Raji (cell line): ENCODE measurements at regions not wholly inside any gene's neighbourhood (a gene's known extent, or its start where the extent isn't known, plus 50 kb on each side); places are given as distances from the start of the nearest gene placed in this dataset.

ENCODE experiments used
- POLR2A ChIP-seq: IDR thresholded peaks from 2 replicates; pipeline ENCODE4 v1.6.1; 2011; ENCODE audit warnings: low read depth, low read length, control low read depth; ENCODE audit not compliant: insufficient read depth

DNA sequence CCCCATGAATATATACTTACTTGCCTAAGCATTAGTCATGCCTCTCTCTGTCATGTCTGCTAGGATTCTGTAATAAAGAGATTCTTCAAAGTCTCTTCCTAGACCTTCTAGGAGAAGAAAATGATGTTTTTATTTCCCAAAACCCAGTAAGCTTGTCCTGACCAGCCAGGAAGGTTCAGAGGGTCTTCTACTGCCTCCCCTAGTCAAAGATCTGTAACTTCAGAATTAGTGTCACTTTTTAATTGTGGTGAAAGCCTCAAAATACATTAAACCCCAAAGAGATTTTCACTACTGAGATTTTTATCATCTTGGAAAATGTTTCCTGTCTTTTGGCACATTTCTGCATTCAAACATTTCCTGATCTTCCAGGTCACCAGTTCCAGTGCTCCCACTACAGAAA, 232.9 kb upstream of the STK17B start:
- no peak for TF ChIP-seq POLR2A

DNA sequence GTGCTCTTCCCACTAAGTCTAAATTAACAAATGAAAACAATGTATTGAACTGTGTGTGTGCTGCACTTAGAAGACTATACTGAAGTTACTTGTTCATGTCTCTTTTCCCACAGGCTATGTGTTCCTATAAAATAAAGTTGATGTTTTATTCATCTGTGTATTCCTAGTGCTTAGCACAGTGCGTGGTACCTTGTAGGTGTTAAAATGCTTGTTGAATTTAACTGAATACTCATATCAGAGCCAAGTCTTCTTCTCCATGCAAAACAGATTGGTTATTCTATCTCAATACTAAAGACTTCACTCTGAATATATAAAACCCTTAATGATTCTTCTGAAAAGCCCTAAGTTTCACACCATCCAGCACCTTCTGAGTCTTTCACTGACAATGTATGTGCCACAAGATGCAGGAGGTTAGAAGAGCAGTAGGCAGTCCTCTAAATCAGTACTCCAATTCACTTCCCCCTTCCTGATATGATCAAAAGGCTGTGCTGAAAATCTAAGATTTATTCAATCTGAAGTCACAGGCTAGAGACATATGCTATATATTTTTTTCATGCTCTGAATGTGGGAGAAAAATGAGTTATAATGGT, 231.7 kb upstream of the CCDC150 start:
- TF ChIP-seq POLR2A = no peak

DNA sequence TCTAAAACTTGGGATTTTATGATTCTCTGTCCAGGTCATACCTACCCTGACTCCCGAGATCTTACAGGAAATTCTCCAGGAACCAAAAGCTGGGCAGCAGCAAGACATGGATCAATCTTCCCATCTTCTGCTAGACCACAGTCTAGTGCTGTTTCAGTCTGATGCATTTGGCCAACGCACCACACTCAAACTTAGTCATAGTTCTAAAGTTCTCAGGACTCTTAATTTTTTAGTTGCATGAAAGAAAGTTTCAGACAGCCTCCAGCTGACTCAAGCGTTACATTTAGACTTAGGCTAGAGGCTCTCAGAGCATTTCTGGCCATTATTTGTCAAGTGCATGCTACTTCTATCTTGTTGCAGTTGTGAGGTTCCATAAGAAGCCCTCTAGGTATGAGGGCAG, 230.1 kb upstream of the CCDC150 start:
- TF ChIP-seq POLR2A = no peak

DNA sequence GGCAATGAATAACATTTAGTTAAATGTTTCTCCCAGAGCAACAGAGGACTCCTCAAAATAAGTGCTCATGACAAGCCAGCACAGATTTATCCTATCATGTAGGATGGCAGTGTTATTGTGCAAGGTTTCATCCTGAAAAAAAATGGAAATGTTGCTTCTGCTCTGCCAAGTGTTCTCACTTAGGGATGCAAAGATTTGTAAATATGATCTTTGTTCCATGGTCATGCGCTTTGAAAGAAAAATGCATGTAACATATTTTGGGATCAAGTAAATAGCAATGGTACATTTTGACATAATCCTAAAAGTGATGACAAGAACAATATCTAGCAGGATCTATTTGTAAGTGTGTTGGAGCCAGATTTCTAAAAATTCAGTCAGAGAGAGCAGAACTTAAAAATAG, 229.5 kb upstream of the CCDC150 start:
- no peak for TF ChIP-seq POLR2A

DNA sequence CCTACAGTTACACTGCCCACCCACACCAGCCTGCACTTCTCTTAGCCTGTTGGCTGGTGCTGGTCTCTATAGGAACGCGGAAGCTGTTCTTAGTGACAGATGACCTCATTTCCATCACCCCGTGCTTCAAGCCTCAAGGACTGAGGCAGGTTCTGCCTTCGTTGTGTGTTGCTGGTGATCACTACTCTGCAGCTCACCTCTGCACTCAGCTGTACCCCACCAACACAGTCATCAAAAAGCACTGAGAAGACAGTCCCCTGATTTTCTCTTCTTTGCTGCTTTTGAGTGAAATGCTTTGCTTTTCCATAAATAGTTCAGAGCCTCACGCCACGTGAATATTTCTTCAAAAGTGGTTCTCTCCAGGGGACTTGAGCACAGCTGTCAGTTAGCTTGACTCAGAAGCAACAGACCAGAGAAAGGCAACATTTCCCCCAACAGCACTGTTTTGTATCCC, 225.7 kb upstream of the CCDC150 start:
- TF ChIP-seq POLR2A = no peak

DNA sequence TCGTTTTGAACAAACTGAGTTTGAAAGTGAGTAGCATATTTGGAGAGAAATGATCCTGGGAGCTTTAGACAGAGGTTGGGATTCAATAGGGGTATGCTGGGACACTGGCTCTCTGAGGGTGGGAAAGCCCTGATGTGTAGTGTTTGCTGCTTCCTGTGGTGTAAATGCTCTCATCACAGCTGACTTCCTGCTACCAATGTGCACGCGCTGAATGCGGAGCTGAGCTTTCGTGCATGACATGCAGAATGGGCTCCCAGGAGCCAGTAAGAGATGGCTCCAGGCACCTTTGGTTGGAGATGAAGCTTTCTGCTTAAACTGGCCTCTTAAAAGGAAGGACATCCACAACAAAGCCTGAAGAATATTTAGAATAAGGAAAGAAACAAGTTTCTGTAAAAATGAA, 224.1 kb upstream of the CCDC150 start:
- TF ChIP-seq POLR2A = no peak

DNA sequence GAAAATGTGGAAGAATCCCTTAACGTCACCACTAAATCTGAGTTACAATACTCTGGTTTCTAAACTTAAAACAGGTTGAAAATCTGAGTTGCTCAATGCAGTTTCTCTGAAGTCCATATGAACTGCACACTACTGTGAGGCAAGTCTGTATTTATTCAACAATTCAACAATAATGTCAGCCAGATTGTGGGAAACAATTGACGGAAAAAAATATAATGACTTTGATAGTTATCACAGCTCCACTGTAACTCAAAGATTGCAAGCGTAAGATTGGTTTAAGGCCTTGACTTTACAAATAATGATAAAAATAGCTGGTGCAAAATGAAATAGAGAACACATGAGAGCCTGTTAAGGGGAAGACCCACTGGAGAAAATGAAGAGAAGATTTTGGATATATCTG, 219.4 kb upstream of the CCDC150 start:
- no peak for TF ChIP-seq POLR2A

DNA sequence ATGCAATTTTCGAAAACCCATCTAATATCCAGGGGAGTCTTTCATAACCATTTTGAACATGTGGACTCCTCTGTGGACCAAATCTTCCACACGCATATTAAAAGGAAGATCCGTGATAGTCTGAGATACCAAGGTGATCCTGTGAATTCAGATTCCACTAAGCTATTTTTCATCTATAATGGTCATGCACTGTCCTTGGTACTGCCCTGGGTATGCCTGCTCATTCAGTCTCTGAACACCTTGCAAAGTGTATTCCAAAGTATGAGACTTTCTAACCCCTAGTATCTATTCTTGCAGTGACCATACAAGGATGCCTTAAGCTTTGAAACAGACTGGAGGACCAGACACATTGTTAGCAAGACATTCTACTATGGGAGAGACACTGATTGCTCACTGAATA, 217.6 kb upstream of the CCDC150 start:
- no peak for TF ChIP-seq POLR2A

DNA sequence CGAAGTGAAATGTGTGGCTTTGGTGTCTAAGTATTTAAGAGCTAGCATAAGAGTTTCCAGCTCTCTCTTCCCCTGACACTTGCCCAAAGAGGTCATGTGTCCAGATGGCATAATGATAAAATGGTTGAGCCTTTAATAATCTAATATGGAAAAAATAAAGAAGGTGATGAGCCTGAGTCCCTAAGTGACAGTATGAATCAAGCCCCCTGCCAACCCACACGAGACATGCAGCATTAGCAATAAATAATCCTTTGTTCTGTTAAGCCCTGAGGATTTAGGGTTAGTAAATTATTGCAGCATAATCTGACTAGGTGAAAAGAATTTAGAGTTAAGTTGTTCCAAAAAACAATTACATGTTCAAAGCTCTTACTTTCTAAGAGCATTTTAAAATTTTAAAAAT, 217.2 kb upstream of the CCDC150 start:
- no peak for TF ChIP-seq POLR2A

DNA sequence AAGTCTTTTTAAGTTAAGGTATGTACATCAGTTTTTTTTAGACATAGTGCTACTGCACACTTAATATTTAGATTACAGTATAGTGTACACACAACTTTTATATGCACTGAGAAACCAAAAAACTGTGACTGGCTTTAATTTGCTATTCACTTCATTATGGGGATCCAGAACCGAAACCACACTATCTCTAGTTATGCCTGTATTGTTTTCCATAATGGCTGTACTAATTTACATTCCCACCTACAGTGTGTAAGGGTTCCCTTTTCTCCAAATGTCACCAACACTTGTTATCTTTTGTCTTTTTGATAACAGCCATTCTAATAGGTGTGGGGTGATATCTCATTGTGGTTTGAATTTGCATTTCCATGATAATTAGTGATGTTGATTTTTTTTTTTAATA, 213.4 kb upstream of the CCDC150 start:
- TF ChIP-seq POLR2A = no peak

DNA sequence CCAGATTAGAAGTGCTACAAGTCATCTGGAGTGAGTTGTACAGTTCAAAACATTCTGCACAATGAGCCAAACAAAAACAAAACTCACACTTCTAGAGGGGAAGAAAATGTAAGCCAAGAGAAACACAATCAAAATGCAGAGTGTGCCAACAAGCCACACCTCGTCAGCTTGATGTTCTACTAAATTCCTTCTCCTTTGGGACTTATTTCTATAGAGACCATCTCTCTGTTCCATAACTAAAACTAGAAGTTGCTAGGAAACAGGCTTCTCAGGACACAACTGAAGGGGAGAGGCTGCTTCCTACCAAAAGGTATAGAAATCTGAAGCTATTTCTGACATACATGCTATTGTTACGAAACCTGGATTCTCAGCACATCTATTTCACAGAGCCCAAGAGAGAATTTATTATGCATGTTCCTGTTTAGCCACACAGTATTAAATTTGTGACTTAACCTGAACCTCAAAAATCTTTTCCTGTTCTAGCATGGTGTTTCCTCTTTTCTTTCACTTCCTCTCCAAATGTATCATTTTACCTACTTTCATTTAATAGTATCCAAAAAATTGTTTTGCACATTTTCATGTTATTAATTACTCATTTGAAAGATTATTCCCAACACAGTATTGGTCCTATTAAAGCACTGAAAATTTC, 211.4 kb upstream of the CCDC150 start:
- no peak for TF ChIP-seq POLR2A

DNA sequence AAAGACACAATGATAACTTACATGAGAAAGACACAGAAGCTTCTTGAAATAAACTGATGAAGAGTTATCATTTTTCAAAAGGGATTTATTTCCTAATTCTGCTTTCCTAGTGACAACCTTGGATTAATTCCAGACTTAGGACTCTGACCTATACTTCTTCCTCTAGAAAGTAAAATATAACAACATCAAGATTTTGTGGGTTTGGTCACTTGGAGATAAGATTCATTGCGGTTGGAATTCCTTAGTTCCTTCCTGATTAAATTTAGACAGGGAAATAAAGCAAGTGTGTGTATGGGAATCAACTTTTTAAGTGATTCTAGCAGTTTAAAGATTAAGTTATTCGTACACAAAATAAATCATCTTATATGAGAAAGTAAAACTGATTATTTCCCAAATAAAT, 208.4 kb upstream of the CCDC150 start:
- no peak for TF ChIP-seq POLR2A

DNA sequence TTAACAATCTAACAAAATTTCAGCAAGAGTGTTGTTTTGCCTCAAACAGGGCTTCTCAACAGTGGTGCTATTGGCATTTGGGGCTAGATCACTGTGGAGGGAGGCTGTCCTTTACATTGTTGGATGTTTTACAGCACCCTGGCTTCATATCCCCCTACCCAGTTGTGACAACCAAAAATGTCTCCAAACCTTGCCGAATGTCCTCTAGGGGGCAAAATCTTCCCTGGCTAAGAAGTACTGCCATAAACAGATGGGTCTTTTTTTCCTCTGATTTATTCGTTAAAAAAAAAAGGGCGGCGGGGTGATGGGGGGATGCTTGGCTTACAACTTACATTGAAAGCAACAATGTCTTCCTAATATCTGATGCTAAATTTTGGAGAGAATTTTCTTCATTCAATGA, 207.6 kb upstream of the CCDC150 start:
- no peak for TF ChIP-seq POLR2A

DNA sequence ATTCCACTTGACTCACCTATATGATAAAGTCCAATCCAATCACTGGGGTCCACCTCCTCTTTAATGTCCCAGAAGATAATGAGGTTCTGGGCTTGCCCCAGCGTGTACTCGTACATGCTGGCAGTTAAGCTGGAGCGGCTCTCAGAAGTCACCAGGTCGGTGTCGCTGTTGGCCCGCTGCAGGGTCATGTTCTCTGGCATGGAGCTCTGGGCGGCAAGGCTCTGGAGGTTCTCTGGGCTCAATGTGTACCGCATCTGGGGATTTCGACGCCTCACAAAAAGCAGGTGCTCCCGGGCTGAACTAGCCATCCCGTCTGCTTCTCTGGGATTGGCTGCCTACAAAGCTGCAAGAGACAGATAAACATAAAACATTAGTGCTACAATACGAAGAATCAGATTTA, 206.4 kb upstream of the CCDC150 start:
- no peak for TF ChIP-seq POLR2A

DNA sequence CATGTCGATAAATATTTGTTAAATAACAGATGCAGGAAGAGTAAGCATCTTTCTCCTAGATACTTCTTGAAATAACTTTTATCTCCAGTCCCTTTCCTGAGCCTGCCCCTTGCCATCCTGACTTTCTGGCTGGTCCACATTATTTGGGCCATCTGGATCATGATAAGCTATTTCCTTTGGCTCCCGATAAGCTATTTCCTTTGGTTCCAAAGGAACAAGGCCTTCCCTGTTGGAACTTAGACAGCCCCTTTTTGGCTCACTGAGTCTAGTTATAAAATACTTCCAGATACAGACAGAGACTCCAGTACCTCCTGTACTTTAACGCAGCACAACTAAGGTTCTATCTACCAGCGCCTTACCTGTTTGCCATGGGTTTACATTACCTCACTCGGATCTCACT, 205.3 kb upstream of the CCDC150 start:
- no peak for TF ChIP-seq POLR2A

DNA sequence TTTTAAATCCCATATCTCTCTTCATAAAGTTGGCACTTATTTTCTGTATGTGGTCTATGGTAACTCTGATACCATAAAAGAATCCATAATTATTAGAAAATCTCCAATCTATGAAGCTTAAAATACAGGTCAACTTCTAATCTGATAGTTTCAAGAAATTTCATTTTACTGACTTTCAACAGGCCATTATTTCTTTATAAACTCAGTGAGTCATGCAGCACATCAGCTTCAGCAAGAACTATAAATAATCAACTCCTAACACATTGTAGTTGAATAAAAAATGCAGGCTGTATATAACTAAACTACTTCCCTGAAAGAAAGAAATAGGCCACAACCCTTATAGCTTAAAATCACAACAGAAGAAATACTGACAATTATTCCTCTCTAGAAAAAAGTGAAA, 204.3 kb upstream of the CCDC150 start:
- no peak for TF ChIP-seq POLR2A

DNA sequence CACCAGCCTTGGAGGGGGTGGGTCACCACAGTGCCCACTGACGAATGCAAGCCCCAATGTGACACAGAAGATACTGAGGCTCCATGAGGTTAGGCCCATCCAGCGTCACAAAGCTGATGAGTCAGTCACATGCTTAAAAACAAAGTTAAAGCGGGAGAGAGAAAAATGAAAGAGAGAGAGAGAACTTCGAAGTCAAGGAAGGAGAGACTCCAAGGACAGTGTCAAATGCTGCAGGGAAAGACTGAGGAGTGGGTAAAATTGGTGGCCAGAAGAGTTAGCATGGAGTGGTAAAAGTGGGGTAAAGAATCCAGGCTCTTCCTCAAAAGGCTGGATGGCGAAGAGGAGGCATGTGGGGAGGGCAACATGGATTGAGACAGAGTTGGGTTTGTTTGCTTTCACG, 201.9 kb upstream of the CCDC150 start:
- no peak for TF ChIP-seq POLR2A
